ENCODE measurements at regions not wholly inside any gene's neighbourhood (a gene's known extent, or its start where the extent isn't known, plus 50 kb on each side); places are given as distances from the start of the nearest gene placed in this dataset.
"Not testable (repeated sequence)": the region's sequence is repeated elsewhere in the genome, so short reads cannot be mapped to it uniquely, and the experiment has no call there.

- not testable (repeated sequence) for H3K27me3 Mint-ChIP-seq; DNase-seq; H3K4me3 Mint-ChIP-seq; H3K4me1 Mint-ChIP-seq; H3K36me3 Mint-ChIP-seq (ENCODE audit: low read depth); ATAC-seq; H3K27ac Mint-ChIP-seq; H3K9me3 Mint-ChIP-seq
Measured at GRCh38 chr1:224562881-224563280, 53.2 kb upstream of the CNIH3 start.

GRCh38 chr1:224563666-224564065 lies 52.5 kb upstream of the CNIH3 start:
- Mint-ChIP-seq H3K27me3 (peaks cover 2% of the 10 kb centered on the region), H3K27ac (no peak overlapping the region), H3K36me3 (ENCODE audit: low read depth) (no peaks in the 10 kb centered on the region), H3K4me1 (no peaks in the 10 kb centered on the region), H3K9me3 (peaks cover 3% of the 10 kb centered on the region), H3K4me3 (no peak overlapping the region)
- no peak for ATAC-seq
- DNase-seq = no peak

DNA sequence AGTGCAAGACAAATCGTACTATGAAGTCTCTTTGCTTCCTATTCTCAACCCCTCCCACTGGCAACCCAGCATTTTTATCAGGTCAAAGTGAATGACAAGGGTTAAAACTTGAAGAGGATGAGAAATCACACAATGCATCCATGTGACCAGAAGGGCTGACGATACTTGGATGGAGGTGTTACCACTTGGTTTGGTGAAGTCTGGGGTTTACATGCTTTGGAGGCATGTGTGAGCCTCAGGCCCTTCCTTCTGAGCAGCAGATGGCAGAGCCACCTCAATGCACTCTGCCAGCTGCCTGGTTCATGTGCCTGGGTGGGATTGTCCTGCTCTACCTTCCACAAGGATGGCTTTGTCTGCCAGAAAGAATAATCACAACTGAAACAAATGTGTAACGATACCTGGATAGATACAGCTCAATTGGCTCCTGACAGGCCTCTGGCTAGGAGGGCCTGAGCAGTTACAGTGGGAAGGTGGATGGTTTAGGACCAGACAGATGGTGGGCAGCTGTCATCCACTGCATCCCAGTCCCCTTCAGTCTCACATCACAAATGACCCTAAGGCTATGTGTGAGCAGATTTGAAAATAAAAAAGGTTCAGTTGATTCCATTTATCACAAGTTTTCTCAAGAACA lies 51.5 kb upstream of the CNIH3 start:
- Mint-ChIP-seq H3K27me3 (peaks cover 2% of the 10 kb centered on the region), H3K4me1 (no peaks in the 10 kb centered on the region), H3K4me3 (no peak overlapping the region), H3K27ac (no peak overlapping the region), H3K9me3 (peaks cover 3% of the 10 kb centered on the region), H3K36me3 (ENCODE audit: low read depth) (no peaks in the 10 kb centered on the region)
- DNase-seq (no peak), ATAC-seq (peak; percentile 33)

- H3K9me3 Mint-ChIP-seq = peaks cover 3% of the 10 kb centered on the region
- H3K27ac Mint-ChIP-seq = no peak overlapping the region
- H3K27me3 Mint-ChIP-seq = peaks cover 2% of the 10 kb centered on the region
- ATAC-seq (peak; percentile 67), DNase-seq (no peak)
- no peaks in the 10 kb centered on the region for H3K4me1 Mint-ChIP-seq
- no peak overlapping the region for H3K4me3 Mint-ChIP-seq
- H3K36me3 Mint-ChIP-seq (ENCODE audit: low read depth) = no peaks in the 10 kb centered on the region
Measured at GRCh38 chr1:224565186-224565585, 50.9 kb upstream of the CNIH3 start.

GRCh38 chr1:224565611-224566406 lies 50.3 kb upstream of the CNIH3 start:
- Mint-ChIP-seq H3K36me3 (ENCODE audit: low read depth) (no peaks in the 10 kb centered on the region), H3K27ac (no peak overlapping the region), H3K27me3 (peaks cover 2% of the 10 kb centered on the region), H3K9me3 (peaks cover 3% of the 10 kb centered on the region), H3K4me3 (no peak overlapping the region), H3K4me1 (no peaks in the 10 kb centered on the region)
- DNase-seq (no peak), ATAC-seq (no peak)
